ENCODE measurements at regions not wholly inside any gene's neighbourhood (a gene's known extent, or its start where the extent isn't known, plus 50 kb on each side); places are given as distances from the start of the nearest gene placed in this dataset.

DNA sequence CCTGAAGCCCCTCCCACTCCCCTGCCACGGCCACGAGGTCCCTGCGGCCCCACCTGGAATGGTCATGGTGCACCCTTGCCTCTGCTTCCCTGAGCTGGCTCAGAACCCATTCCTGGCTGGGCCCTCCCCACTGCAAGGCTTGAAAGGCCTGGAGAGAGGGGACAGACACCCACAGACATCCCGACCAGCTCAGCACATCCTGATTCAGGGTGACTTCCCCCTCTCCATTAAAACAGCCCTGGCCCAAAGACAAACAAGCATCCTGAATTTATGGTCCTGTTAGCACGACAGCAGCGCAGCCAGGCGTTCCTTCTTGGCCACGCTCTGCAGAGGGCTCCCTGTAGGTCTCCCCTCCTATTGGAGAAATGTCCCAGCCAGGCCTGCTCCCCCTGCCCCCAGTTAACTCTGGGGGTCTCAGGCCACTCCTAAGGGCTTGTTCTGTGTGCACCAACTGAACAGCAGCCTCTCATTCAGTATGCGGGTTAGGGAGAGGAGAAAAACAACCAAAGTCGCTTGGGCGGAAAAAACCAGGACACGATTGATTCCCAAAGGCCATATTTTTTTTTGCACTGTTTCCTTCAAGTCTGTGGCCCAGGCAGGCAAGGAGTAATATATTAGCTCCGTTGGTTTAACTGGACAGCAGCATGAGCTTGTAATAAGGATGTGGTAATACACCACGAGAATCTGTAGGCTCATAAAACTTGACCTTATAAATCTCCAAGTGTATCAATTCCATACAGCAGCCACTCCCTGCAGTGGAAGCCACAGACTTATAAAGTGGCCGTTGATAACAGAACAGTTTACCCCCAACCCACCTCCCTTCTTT, 106.7 kb upstream of the MSX1 start:
- TF ChIP-seq, protein P1, sequence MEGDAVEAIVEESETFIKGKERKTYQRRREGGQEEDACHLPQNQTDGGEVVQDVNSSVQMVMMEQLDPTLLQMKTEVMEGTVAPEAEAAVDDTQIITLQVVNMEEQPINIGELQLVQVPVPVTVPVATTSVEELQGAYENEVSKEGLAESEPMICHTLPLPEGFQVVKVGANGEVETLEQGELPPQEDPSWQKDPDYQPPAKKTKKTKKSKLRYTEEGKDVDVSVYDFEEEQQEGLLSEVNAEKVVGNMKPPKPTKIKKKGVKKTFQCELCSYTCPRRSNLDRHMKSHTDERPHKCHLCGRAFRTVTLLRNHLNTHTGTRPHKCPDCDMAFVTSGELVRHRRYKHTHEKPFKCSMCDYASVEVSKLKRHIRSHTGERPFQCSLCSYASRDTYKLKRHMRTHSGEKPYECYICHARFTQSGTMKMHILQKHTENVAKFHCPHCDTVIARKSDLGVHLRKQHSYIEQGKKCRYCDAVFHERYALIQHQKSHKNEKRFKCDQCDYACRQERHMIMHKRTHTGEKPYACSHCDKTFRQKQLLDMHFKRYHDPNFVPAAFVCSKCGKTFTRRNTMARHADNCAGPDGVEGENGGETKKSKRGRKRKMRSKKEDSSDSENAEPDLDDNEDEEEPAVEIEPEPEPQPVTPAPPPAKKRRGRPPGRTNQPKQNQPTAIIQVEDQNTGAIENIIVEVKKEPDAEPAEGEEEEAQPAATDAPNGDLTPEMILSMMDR (conservative IDR thresholded peaks at IDR 0.05; ENCODE audit: low read depth, low read length) = no peak
- TF ChIP-seq EZH2 (IDR thresholded peaks at IDR 0.05; ENCODE audit: borderline replicate concordance, low read depth, low read length, poor library complexity, severe bottlenecking) = no peak
